Neuronal stem cell (in vitro differentiated cells): ENCODE measurements at regions not wholly inside any gene's neighbourhood (a gene's known extent, or its start where the extent isn't known, plus 50 kb on each side); places are given as distances from the start of the nearest gene placed in this dataset.
A peak's percentile ranks its signal among the peaks of the same experiment; 100 is the strongest.

Experiments used
- DNase-seq: peaks from one replicate; pipeline ENCODE4 v3.0.0-alpha.2; 2013; ENCODE audit warnings: low spot score
- H2AFZ ChIP-seq: one replicate; pipeline ENCODE4 v1.6.1; 2013; ENCODE audit warnings: mild to moderate bottlenecking, low read length, inconsistent platforms
- H2AK5ac ChIP-seq: 2 replicates; pipeline ENCODE4 v1.6.1; 2013; ENCODE audit warnings: low read depth, mild to moderate bottlenecking, inconsistent platforms, low read length, moderate library complexity, mixed read lengths
- H2BK120ac ChIP-seq: 2 replicates; pipeline ENCODE4 v1.6.1; 2013; ENCODE audit warnings: low read depth, mild to moderate bottlenecking, inconsistent platforms, low read length, moderate library complexity, mixed read lengths
- H2BK12ac ChIP-seq: one replicate; pipeline ENCODE4 v1.6.1; 2013; ENCODE audit warnings: low read length, inconsistent platforms
- H2BK15ac ChIP-seq: 2 replicates; pipeline ENCODE4 v1.6.1; 2013; ENCODE audit warnings: mild to moderate bottlenecking, low read length, inconsistent platforms, mixed read lengths
- H2BK5ac ChIP-seq: one replicate; pipeline ENCODE4 v1.6.1; 2013; ENCODE audit warnings: inconsistent platforms, mild to moderate bottlenecking, low read length, moderate library complexity
- H3K14ac ChIP-seq: one replicate; pipeline ENCODE4 v1.6.1; 2013; ENCODE audit warnings: low read length, inconsistent platforms
- H3K18ac ChIP-seq: 2 replicates; pipeline ENCODE4 v1.6.1; 2013; ENCODE audit warnings: low read length, inconsistent platforms
- H3K23ac ChIP-seq: 2 replicates; pipeline ENCODE4 v1.6.1; 2013; ENCODE audit warnings: low read depth, mild to moderate bottlenecking, mixed read lengths, low read length, inconsistent platforms; ENCODE audit not compliant: poor library complexity
- H3K27ac ChIP-seq: replicated peaks from 3 replicates; pipeline ENCODE4 v1.5.1; 2013; ENCODE audit warnings: low read length, inconsistent platforms
- H3K27me3 ChIP-seq, 3 experiments: 2 replicates each; pipeline ENCODE4 v1.6.1; 2013; ENCODE audit warnings: low read length in 3 of 3, mild to moderate bottlenecking in 2 of 3, inconsistent platforms in 1 of 3, low read depth in 1 of 3, mixed read lengths in 1 of 3, moderate library complexity in 1 of 3; ENCODE audit not compliant: control insufficient read depth in 3 of 3, insufficient read depth in 3 of 3
- H3K36me3 ChIP-seq, 2 donors: replicated peaks in 1 of 2; 2 replicates each; pipeline ENCODE4 v1.6.1; 2013; ENCODE audit warnings: low read length in 2 of 2; ENCODE audit not compliant: control insufficient read depth in 2 of 2, insufficient read depth in 2 of 2
- H3K4ac ChIP-seq: 2 replicates; pipeline ENCODE4 v1.6.1; 2013; ENCODE audit warnings: inconsistent platforms, mild to moderate bottlenecking, low read length, moderate library complexity
- H3K4me1 ChIP-seq, 2 donors: 1 replicate in 1 of 2; 2 replicates in 1 of 2; pipeline ENCODE4 v1.6.1; 2013; ENCODE audit warnings: low read length in 2 of 2, low read depth in 1 of 2; ENCODE audit not compliant: control insufficient read depth in 2 of 2, insufficient read depth in 1 of 2
- H3K4me2 ChIP-seq: one replicate; pipeline ENCODE4 v1.6.1; 2013; ENCODE audit warnings: mild to moderate bottlenecking, low read length, inconsistent platforms; ENCODE audit not compliant: insufficient read depth, poor library complexity, severe bottlenecking
- H3K4me3 ChIP-seq, 2 donors: 2 replicates each; pipeline ENCODE4 v1.5.1; 2013; ENCODE audit warnings: low read length in 2 of 2, mild to moderate bottlenecking in 2 of 2, inconsistent platforms in 1 of 2, moderate library complexity in 1 of 2
- H3K79me1 ChIP-seq: one replicate; pipeline ENCODE4 v1.6.1; 2013; ENCODE audit warnings: low read depth, mild to moderate bottlenecking, inconsistent platforms, low read length, moderate library complexity
- H3K9ac ChIP-seq: one replicate; pipeline ENCODE4 v1.6.1; 2013; ENCODE audit warnings: mild to moderate bottlenecking, low read depth, low read length, inconsistent platforms; ENCODE audit not compliant: poor library complexity
- H3K9me3 ChIP-seq, 2 donors: replicated peaks in 1 of 2; 2 replicates each; pipeline versions ENCODE3 to v1.6.1; 2013; ENCODE audit warnings: low read length in 2 of 2, mild to moderate bottlenecking in 2 of 2, inconsistent platforms in 1 of 2, low read depth in 1 of 2, mixed read lengths in 1 of 2, moderate library complexity in 1 of 2; ENCODE audit not compliant: control insufficient read depth in 2 of 2, insufficient read depth in 1 of 2
- H4K8ac ChIP-seq: one replicate; pipeline ENCODE4 v1.6.1; 2013; ENCODE audit warnings: low read depth, mild to moderate bottlenecking, inconsistent platforms, low read length, moderate library complexity
- H4K91ac ChIP-seq: one replicate; pipeline ENCODE4 v1.6.1; 2013; ENCODE audit warnings: low read length, low read depth, mild to moderate bottlenecking, inconsistent platforms; ENCODE audit not compliant: poor library complexity
- WGBS, 2 donors: extraction: QIAGEN DNeasy Blood & Tissue Kit; methylation state at CpG; one replicate each; pipeline ENCODE4 v1.1.7; 2013; ENCODE audit warnings: missing lambda C conversion rate in 2 of 2, mixed read lengths in 1 of 2; ENCODE audit not compliant: insufficient read length in 2 of 2, insufficient replicate concordance in 1 of 2; ENCODE audit errors: extremely low coverage in 2 of 2; 5-methylcytosine and 5-hydroxymethylcytosine counted together

- no peak overlapping the region for H3K4ac ChIP-seq
- WGBS, 2 donors, result no CpG with 5 or more reads among the region's 1 CpG
These were observed 72.9 kb upstream of the APCDD1 start for GRCh38 chr18:10381516-10381915.

GRCh38 chr18:10381951-10382350 is 72.5 kb upstream of the APCDD1 start:
- no peak overlapping the region for H2BK5ac ChIP-seq
- DNase-seq, result no peak
- no peak overlapping the region for H2BK15ac ChIP-seq
- H3K18ac ChIP-seq, result no peak overlapping the region
- H3K4ac ChIP-seq, result no peak overlapping the region
- no peak overlapping the region for H2BK120ac ChIP-seq
- H3K36me3 ChIP-seq, result no peaks in the 10 kb centered on the region
- WGBS, 2 donors, result no CpG with 5 or more reads among the region's 4 CpGs
- no peak overlapping the region for H4K91ac ChIP-seq
- no peaks in the 10 kb centered on the region for H3K27me3 ChIP-seq
- H2AK5ac ChIP-seq, result no peak overlapping the region
- no peak overlapping the region for H2AFZ ChIP-seq
- H3K79me1 ChIP-seq, result no peaks in the 10 kb centered on the region
- no peak overlapping the region for H3K4me3 ChIP-seq
- H3K14ac ChIP-seq, result no peak overlapping the region
- H2BK12ac ChIP-seq, result no peak overlapping the region
- peaks cover 9 to 24% of the 10 kb centered on the region in 2 donors for H3K4me1 ChIP-seq
- H3K4me2 ChIP-seq, result no peak overlapping the region
- H4K8ac ChIP-seq, result no peak overlapping the region
- H3K9me3 ChIP-seq, result no peaks in the 10 kb centered on the region
- H3K9ac ChIP-seq, result no peak overlapping the region
- H3K27ac ChIP-seq, result no peak overlapping the region
- H3K23ac ChIP-seq, result no peak overlapping the region

More at GRCh38 chr18:10381516-10381915, 72.9 kb upstream of the APCDD1 start:
- DNase-seq, result no peak
- Histone ChIP-seq H4K91ac (no peak overlapping the region), H3K27me3 (no peaks in the 10 kb centered on the region), H3K14ac (no peak overlapping the region), H4K8ac (no peak overlapping the region), H2BK12ac (no peak overlapping the region), H3K18ac (no peak overlapping the region), H3K4me1 (peaks cover 9 to 24% of the 10 kb centered on the region in 2 donors), H2AFZ (no peak overlapping the region), H3K4me2 (no peak overlapping the region), H3K9me3 (no peaks in the 10 kb centered on the region), H3K27ac (no peak overlapping the region), H3K36me3 (no peaks in the 10 kb centered on the region), H2AK5ac (no peak overlapping the region), H3K4me3 (no peak overlapping the region), H2BK15ac (no peak overlapping the region), H3K79me1 (no peaks in the 10 kb centered on the region), H3K23ac (no peak overlapping the region), H2BK5ac (no peak overlapping the region), H3K9ac (no peak overlapping the region), H2BK120ac (no peak overlapping the region)

- H4K8ac ChIP-seq, result no peak overlapping the region
- H3K4me3 ChIP-seq, result no peak overlapping the region
- DNase-seq, result no peak
- no CpG with 5 or more reads among the region's 4 CpGs for whole genome bisulfite sequencing, 2 donors
- no peak overlapping the region for H3K23ac ChIP-seq
- no peak overlapping the region for H3K9ac ChIP-seq
- no peak overlapping the region for H2BK120ac ChIP-seq
- no peak overlapping the region for H2BK5ac ChIP-seq
- H3K18ac ChIP-seq, result no peak overlapping the region
- peak overlapping the region; percentile 50 for H2AFZ ChIP-seq
- peaks cover 0 to 4% of the 10 kb centered on the region in 2 donors for H3K9me3 ChIP-seq
- no peaks in the 10 kb centered on the region for H3K27me3 ChIP-seq
- H2AK5ac ChIP-seq, result no peak overlapping the region
- H3K79me1 ChIP-seq, result no peaks in the 10 kb centered on the region
- H3K4me1 ChIP-seq, result peaks cover 9 to 10% of the 10 kb centered on the region in 2 donors
- H2BK15ac ChIP-seq, result no peak overlapping the region
- H3K14ac ChIP-seq, result no peak overlapping the region
- H3K4ac ChIP-seq, result no peak overlapping the region
- H3K27ac ChIP-seq, result no peak overlapping the region
- H3K36me3 ChIP-seq, result no peaks in the 10 kb centered on the region
- H3K4me2 ChIP-seq, result no peak overlapping the region
- H4K91ac ChIP-seq, result no peak overlapping the region
- no peak overlapping the region for H2BK12ac ChIP-seq
These were observed 68.4 kb upstream of the APCDD1 start for GRCh38 chr18:10386049-10386448.

- H2AK5ac ChIP-seq, result no peak overlapping the region
- H3K23ac ChIP-seq, result no peak overlapping the region
- H2BK15ac ChIP-seq, result no peak overlapping the region
- no peak overlapping the region for H4K8ac ChIP-seq
- H2BK120ac ChIP-seq, result no peak overlapping the region
- no peaks in the 10 kb centered on the region for H3K79me1 ChIP-seq
- no peak overlapping the region for H3K4me3 ChIP-seq
- no peak overlapping the region for H3K27ac ChIP-seq
- DNase-seq, result no peak
- H2BK5ac ChIP-seq, result no peak overlapping the region
- H4K91ac ChIP-seq, result no peak overlapping the region
- no peak overlapping the region for H2AFZ ChIP-seq
- H3K4me1 ChIP-seq, result peaks cover 9 to 10% of the 10 kb centered on the region in 2 donors
- H3K27me3 ChIP-seq, result no peaks in the 10 kb centered on the region
- H2BK12ac ChIP-seq, result no peak overlapping the region
- H3K4me2 ChIP-seq, result no peak overlapping the region
- no peak overlapping the region for H3K4ac ChIP-seq
- H3K14ac ChIP-seq, result no peak overlapping the region
- no peak overlapping the region for H3K9ac ChIP-seq
- no peak overlapping the region for H3K18ac ChIP-seq
- peaks cover 0 to 4% of the 10 kb centered on the region in 2 donors for H3K9me3 ChIP-seq
- no CpG with 5 or more reads among the region's 2 CpGs for WGBS, 2 donors
- H3K36me3 ChIP-seq, result no peaks in the 10 kb centered on the region
These were observed 67.5 kb upstream of the APCDD1 start for GRCh38 chr18:10386956-10387355.
